ENCODE measurements at regions not wholly inside any gene's neighbourhood (a gene's known extent, or its start where the extent isn't known, plus 50 kb on each side); places are given as distances from the start of the nearest gene placed in this dataset.
A peak's percentile ranks its signal among the peaks of the same experiment; 100 is the strongest.

DNA sequence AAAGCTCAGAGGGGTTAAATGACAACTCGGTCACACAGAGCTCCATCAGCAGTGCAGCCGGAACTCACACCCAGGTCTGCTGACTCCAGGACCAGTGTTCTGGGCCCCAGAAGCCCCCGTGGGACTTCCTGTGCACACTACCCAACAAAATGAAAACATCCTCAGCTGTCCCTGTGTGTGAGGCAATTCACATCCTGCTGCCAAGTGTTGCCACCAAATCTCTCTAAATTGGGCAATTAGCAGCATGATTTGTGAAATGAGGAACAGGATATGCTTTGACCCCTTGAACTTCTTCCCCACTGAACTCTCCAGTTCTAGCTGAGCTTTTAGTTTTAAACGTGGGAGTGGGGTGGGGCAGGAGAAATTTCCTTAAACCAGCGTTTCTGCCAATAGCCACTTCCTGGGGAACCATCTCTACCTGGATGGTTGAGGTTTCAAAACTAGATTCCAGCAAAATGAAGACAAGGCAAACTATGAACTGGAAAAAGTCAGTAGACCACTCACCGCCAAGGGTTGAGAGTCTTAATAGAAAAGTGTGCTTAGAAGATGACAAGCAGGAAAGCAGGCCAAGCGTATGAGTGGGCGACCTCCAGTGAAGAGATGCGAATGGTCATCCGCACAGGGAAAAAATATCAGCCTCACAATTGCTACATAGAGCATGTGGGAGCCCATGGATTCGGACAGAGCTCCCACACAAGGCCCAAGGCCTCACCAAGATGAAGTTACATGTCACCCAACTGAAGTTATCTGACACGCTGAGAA, 51.9 kb upstream of the CHST15 start:
- 72 to 80% (median 77%) methylated on average over 12 of the region's 12 CpGs for WGBS, 4 donors
- peak overlapping the region in 3 of 12 donors; percentile 5 to 79 (median 46) for H3K27ac ChIP-seq
- ATAC-seq, result peak; percentile 52 to 94 (median 82)

GRCh38 chr10:124144536-124144935, 51.1 kb upstream of the CHST15 start:
- H3K27ac ChIP-seq, result peak overlapping the region in 4 of 12 donors; percentile 2 to 79 (median 26)
- 71 to 80% (median 78%) methylated on average over 9 of the region's 9 CpGs for WGBS, 4 donors
- no peak for DNase-seq
- no peaks in the 10 kb centered on the region for H3K27me3 ChIP-seq
- H3K4me1 ChIP-seq, result peaks cover 0 to 46% (median 2%) of the 10 kb centered on the region in 12 donors
- H3K4me3 ChIP-seq, result no peak overlapping the region
- ATAC-seq, result peak in 3 of 4 donors; percentile 10 to 23 (median 18)
- intact Hi-C loops (cut with DNase I), result no loop called here
- H3K9me3 ChIP-seq, result peaks cover 0 to 12% (median 0%) of the 10 kb centered on the region in 12 donors
- TF ChIP-seq, protein P1, sequence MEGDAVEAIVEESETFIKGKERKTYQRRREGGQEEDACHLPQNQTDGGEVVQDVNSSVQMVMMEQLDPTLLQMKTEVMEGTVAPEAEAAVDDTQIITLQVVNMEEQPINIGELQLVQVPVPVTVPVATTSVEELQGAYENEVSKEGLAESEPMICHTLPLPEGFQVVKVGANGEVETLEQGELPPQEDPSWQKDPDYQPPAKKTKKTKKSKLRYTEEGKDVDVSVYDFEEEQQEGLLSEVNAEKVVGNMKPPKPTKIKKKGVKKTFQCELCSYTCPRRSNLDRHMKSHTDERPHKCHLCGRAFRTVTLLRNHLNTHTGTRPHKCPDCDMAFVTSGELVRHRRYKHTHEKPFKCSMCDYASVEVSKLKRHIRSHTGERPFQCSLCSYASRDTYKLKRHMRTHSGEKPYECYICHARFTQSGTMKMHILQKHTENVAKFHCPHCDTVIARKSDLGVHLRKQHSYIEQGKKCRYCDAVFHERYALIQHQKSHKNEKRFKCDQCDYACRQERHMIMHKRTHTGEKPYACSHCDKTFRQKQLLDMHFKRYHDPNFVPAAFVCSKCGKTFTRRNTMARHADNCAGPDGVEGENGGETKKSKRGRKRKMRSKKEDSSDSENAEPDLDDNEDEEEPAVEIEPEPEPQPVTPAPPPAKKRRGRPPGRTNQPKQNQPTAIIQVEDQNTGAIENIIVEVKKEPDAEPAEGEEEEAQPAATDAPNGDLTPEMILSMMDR (IDR thresholded peaks at IDR 0.05), result no peak
- TF ChIP-seq POLR2A (IDR thresholded peaks at IDR 0.05), result no peak
- H3K36me3 ChIP-seq, result no peaks in the 10 kb centered on the region

More for the DNA sequence above, 51.9 kb upstream of the CHST15 start:
- TF ChIP-seq, protein P1 (IDR thresholded peaks at IDR 0.05), result no peak
- TF ChIP-seq POLR2A (IDR thresholded peaks at IDR 0.05), result no peak
- Histone ChIP-seq H3K4me3 (no peak overlapping the region), H3K27me3 (no peaks in the 10 kb centered on the region), H3K4me1 (peaks cover 0 to 53% (median 4%) of the 10 kb centered on the region in 12 donors), H3K36me3 (no peaks in the 10 kb centered on the region), H3K9me3 (peaks cover 0 to 8% (median 0%) of the 10 kb centered on the region in 12 donors)
- peak in 4 of 5 donors; percentile 37 to 80 (median 68) for DNase-seq
- intact Hi-C loops (cut with DNase I), result no loop called here

GRCh38 chr10:124143721-124144120, 50.3 kb upstream of the CHST15 start:
- Histone ChIP-seq H3K9me3 (peaks cover 0 to 12% (median 0%) of the 10 kb centered on the region in 12 donors), H3K27me3 (no peaks in the 10 kb centered on the region), H3K27ac (no peak overlapping the region), H3K4me1 (peaks cover 0 to 48% (median 0%) of the 10 kb centered on the region in 12 donors), H3K36me3 (no peaks in the 10 kb centered on the region), H3K4me3 (no peak overlapping the region)
- no peak for DNase-seq
- TF ChIP-seq POLR2A (IDR thresholded peaks at IDR 0.05), result no peak
- TF ChIP-seq, protein P1 (IDR thresholded peaks at IDR 0.05), result no peak
- intact Hi-C loops (cut with DNase I), result no loop called here
- no peak for ATAC-seq
- WGBS, 4 donors, result 90 to 93% (median 90%) methylated on average over 6 of the region's 6 CpGs
